H1 (cell line): ENCODE measurements at regions not wholly inside any gene's neighbourhood (a gene's known extent, or its start where the extent isn't known, plus 50 kb on each side); places are given as distances from the start of the nearest gene placed in this dataset.
"Not testable (repeated sequence)": the region's sequence is repeated elsewhere in the genome, so short reads cannot be mapped to it uniquely, and the experiment has no call there.

Experiments used
- CTCF ChIA-PET: fragments of 300-600 bp; sonication (Branson Sonifier 250); formaldehyde crosslinking; loops from one replicate; lab custom pipeline; 2021; ENCODE audit not compliant: partially characterized antibody; lab: Charles Lee
- POLR2A ChIA-PET: fragments of 300-600 bp; sonication (Branson Sonifier 250); formaldehyde crosslinking; loops from one replicate; lab custom pipeline; 2021; ENCODE audit warnings: inconsistent platforms; ENCODE audit not compliant: partially characterized antibody; lab: Charles Lee
- DNase-seq, 2 experiments: peaks; one replicate each; pipeline versions ENCODE4 v3.0.0 to v3.0.0-alpha.2; 2010 to 2022; ENCODE audit warnings: low spot score in 2 of 2, low read depth in 1 of 2, mixed read lengths in 1 of 2
- FAIRE-seq: peaks from 2 replicates; lab custom pipeline; 2011; peaks lifted over from hg19 to GRCh38; lab: Jason Lieb, UNC
- H2AFZ ChIP-seq: 2 replicates; pipeline ENCODE4 v1.8.1; 2012; ENCODE audit warnings: low read length, inconsistent platforms
- H2AK5ac ChIP-seq: 2 replicates; pipeline ENCODE4 v1.6.1; 2013; ENCODE audit warnings: low read depth, low read length
- H2BK120ac ChIP-seq: replicated peaks from 2 replicates; pipeline ENCODE3; 2013; ENCODE audit warnings: low read depth, low read length, inconsistent platforms
- H2BK12ac ChIP-seq: 2 replicates; pipeline ENCODE4 v1.6.1; 2013; ENCODE audit warnings: low read depth, low read length
- H2BK15ac ChIP-seq: 2 replicates; pipeline ENCODE4 v1.6.1; 2013; ENCODE audit warnings: low read length
- H2BK20ac ChIP-seq: 2 replicates; pipeline ENCODE4 v1.6.1; 2013; ENCODE audit warnings: low read length
- H2BK5ac ChIP-seq: 2 replicates; pipeline ENCODE4 v1.6.1; 2013; ENCODE audit warnings: low read depth, low read length
- H3K14ac ChIP-seq: 2 replicates; pipeline ENCODE4 v1.6.1; 2013; ENCODE audit warnings: inconsistent platforms; ENCODE audit not compliant: insufficient read length
- H3K18ac ChIP-seq: 2 replicates; pipeline ENCODE4 v1.6.1; 2013; ENCODE audit warnings: low read length; ENCODE audit errors: extremely low read depth
- H3K23ac ChIP-seq: 2 replicates; pipeline ENCODE4 v1.6.1; 2013; ENCODE audit warnings: inconsistent platforms; ENCODE audit not compliant: insufficient read length
- H3K23me2 ChIP-seq: 2 replicates; pipeline ENCODE4 v1.6.1; 2013; ENCODE audit warnings: low read depth, low read length
- H3K27ac ChIP-seq: 2 replicates; pipeline ENCODE4 v1.6.1; 2011; ENCODE audit warnings: low read depth, low read length, inconsistent platforms
- H3K27me3 ChIP-seq, 4 experiments: replicated peaks in 1 of 4; 1 replicate in 1 of 4; 2 replicates in 3 of 4; pipeline versions ENCODE4 v1.6.1 to v1.8.1; 2011 to 2013; ENCODE audit warnings: low read length in 3 of 4, mild to moderate bottlenecking in 3 of 4, inconsistent platforms in 2 of 4, mixed read lengths in 2 of 4, moderate library complexity in 1 of 4; ENCODE audit not compliant: control insufficient read depth in 3 of 4, insufficient read depth in 3 of 4; ENCODE audit errors: extremely low read depth in 1 of 4
- H3K36me3 ChIP-seq, 4 experiments: 2 replicates each; pipeline versions ENCODE4 v1.6.1 to v1.8.1; 2011 to 2013; ENCODE audit warnings: mild to moderate bottlenecking in 4 of 4, low read length in 3 of 4, moderate library complexity in 2 of 4, control low read depth in 1 of 4, inconsistent platforms in 1 of 4; ENCODE audit not compliant: insufficient read depth in 4 of 4, control insufficient read depth in 2 of 4
- H3K4ac ChIP-seq: replicated peaks from 2 replicates; pipeline ENCODE3; 2013; ENCODE audit warnings: low read length, low read depth, mixed read lengths, inconsistent platforms; ENCODE audit not compliant: insufficient read length
- H3K4me1 ChIP-seq, 4 experiments: replicated peaks in 1 of 4; 1 replicate in 1 of 4; 2 replicates in 3 of 4; pipeline versions ENCODE4 v1.6.1 to v1.8.1; 2011 to 2013; ENCODE audit warnings: low read length in 3 of 4, inconsistent platforms in 2 of 4, mixed read lengths in 1 of 4; ENCODE audit not compliant: insufficient read depth in 4 of 4, control insufficient read depth in 3 of 4
- H3K4me2 ChIP-seq, 2 experiments: 2 replicates each; pipeline versions ENCODE4 v1.6.1 to v1.8.1; 2011 to 2013; ENCODE audit warnings: low read depth in 2 of 2, low read length in 2 of 2, control low read depth in 1 of 2, inconsistent platforms in 1 of 2, mild to moderate bottlenecking in 1 of 2; ENCODE audit not compliant: insufficient read depth in 1 of 2
- H3K4me3 ChIP-seq, 4 experiments: fragments of 200-600, 300-600 bp in 1 of 4; sonication (generic), shearing (Covaris generic), sonication (Bioruptor Twin) in 1 of 4; 2 replicates each; pipeline versions ENCODE4 v1.5.1 to v1.8.1; 2011 to 2016; ENCODE audit warnings: low read length in 4 of 4, low read depth in 3 of 4, control low read depth in 2 of 4, inconsistent platforms in 2 of 4, mild to moderate bottlenecking in 2 of 4, mixed read lengths in 1 of 4, moderate library complexity in 1 of 4; ENCODE audit not compliant: insufficient read depth in 2 of 4; ENCODE audit errors: extremely low read depth in 1 of 4
- H3K56ac ChIP-seq: replicated peaks from 2 replicates; pipeline ENCODE3; 2013; ENCODE audit warnings: low read depth, mild to moderate bottlenecking, mixed read lengths, low read length, inconsistent platforms; ENCODE audit not compliant: insufficient read length
- H3K79me1 ChIP-seq: 2 replicates; pipeline ENCODE4 v1.6.1; 2013; ENCODE audit warnings: low read depth, low read length, control low read depth
- H3K79me2 ChIP-seq, 2 experiments: 2 replicates each; pipeline versions ENCODE4 v1.6.1 to v1.8.1; 2012 to 2013; ENCODE audit warnings: low read length in 2 of 2, mild to moderate bottlenecking in 2 of 2, inconsistent platforms in 1 of 2; ENCODE audit not compliant: insufficient read depth in 2 of 2, control insufficient read depth in 1 of 2
- H3K9ac ChIP-seq, 4 experiments: replicated peaks in 1 of 4; 1 replicate in 1 of 4; 2 replicates in 3 of 4; pipeline versions ENCODE4 v1.6.1 to v1.8.1; 2011 to 2013; ENCODE audit warnings: low read depth in 3 of 4, low read length in 3 of 4, control low read depth in 2 of 4, mild to moderate bottlenecking in 2 of 4, moderate library complexity in 2 of 4, inconsistent platforms in 1 of 4; ENCODE audit errors: extremely low read depth in 1 of 4
- H3K9me3 ChIP-seq, 2 experiments: 2 replicates each; pipeline versions ENCODE4 v1.6.1 to v1.8.1; 2012 to 2013; ENCODE audit warnings: mild to moderate bottlenecking in 2 of 2, moderate library complexity in 2 of 2, control low read depth in 1 of 2, inconsistent platforms in 1 of 2, low read depth in 1 of 2, low read length in 1 of 2, mixed read lengths in 1 of 2; ENCODE audit not compliant: insufficient read depth in 2 of 2
- H4K20me1 ChIP-seq, 2 experiments: replicated peaks in 1 of 2; 2 replicates each; pipeline versions ENCODE3 to v1.8.1; 2011 to 2013; ENCODE audit warnings: inconsistent platforms in 2 of 2, low read length in 2 of 2, mild to moderate bottlenecking in 1 of 2; ENCODE audit not compliant: insufficient read depth in 2 of 2, control insufficient read depth in 1 of 2
- H4K5ac ChIP-seq: 2 replicates; pipeline ENCODE4 v1.6.1; 2013; ENCODE audit warnings: low read length, low read depth, mixed read lengths, inconsistent platforms; ENCODE audit not compliant: insufficient read length
- H4K8ac ChIP-seq: 2 replicates; pipeline ENCODE4 v1.8.0; 2013; ENCODE audit warnings: mild to moderate bottlenecking, moderate library complexity, low read length, inconsistent platforms; ENCODE audit not compliant: insufficient read depth; ENCODE audit errors: extremely low read depth
- H4K91ac ChIP-seq: replicated peaks from 2 replicates; pipeline ENCODE3; 2013; ENCODE audit warnings: low read length, mixed read lengths, inconsistent platforms; ENCODE audit not compliant: insufficient read length
- WGBS, 2 experiments: shearing (Covaris generic) in 1 of 2; methylation state at CpG; one replicate each; pipeline versions ENCODE4 v1.1.6 to v1.1.7; 2013 to 2015; ENCODE audit warnings: low lambda C conversion rate in 2 of 2, mixed read lengths in 2 of 2, inconsistent platforms in 1 of 2, low coverage in 1 of 2, missing lambda C conversion rate in 1 of 2; ENCODE audit not compliant: insufficient replicate concordance in 2 of 2, insufficient coverage in 1 of 2, insufficient read length in 1 of 2; ENCODE audit errors: extremely low coverage in 1 of 2, missing lambda C conversion rate in 1 of 2; 5-methylcytosine and 5-hydroxymethylcytosine counted together

GRCh38 chr20:50334512-50334911 is 143.9 kb downstream of the CEBPB start:
- H3K27ac ChIP-seq, H3K56ac ChIP-seq, H2BK20ac ChIP-seq, H3K14ac ChIP-seq, DNase-seq, H4K20me1 ChIP-seq, H2AFZ ChIP-seq, H2AK5ac ChIP-seq, H3K79me1 ChIP-seq, H3K4ac ChIP-seq, H3K4me1 ChIP-seq, H3K4me3 ChIP-seq, H3K9me3 ChIP-seq, H3K9ac ChIP-seq, H3K36me3 ChIP-seq, H3K18ac ChIP-seq, H2BK5ac ChIP-seq, H4K91ac ChIP-seq, H3K27me3 ChIP-seq, H3K23me2 ChIP-seq, H2BK15ac ChIP-seq, H3K79me2 ChIP-seq, FAIRE-seq, H2BK120ac ChIP-seq, H3K23ac ChIP-seq, H4K8ac ChIP-seq, H2BK12ac ChIP-seq, H4K5ac ChIP-seq, H3K4me2 ChIP-seq: not testable (repeated sequence)
- 93% methylated on average over 6 of the region's 6 CpGs; no CpG with 5 or more reads in 1 of the 2 experiments for WGBS, 2 experiments
- ChIA-PET POLR2A (interaction anchor here (0.9 kb wide), 1 partner anchor 146 kb away, joined by 3 read pairs; no protein-coding TSS in a partner anchor), CTCF (interaction anchor here (1.8 to 2.8 kb wide), 3 partner anchors 11 to 130 kb away, joined by 5 to 9 read pairs (median 6); no protein-coding TSS in a partner anchor)
